Endothelial cell of umbilical vein (primary cell): ENCODE measurements at regions not wholly inside any gene's neighbourhood (a gene's known extent, or its start where the extent isn't known, plus 50 kb on each side); places are given as distances from the start of the nearest gene placed in this dataset.

Experiments used
- BruUV-seq: library from RNA; stranded (reverse); fragments of 400-500 nt; replicated peaks from 2 replicates; lab custom pipeline; 2021; lab: Mats Ljungman, UMichigan
- CTCF ChIA-PET: fragments of 300-600, 350-600 bp; sonication (Branson Sonifier 250); formaldehyde crosslinking; loops from one replicate; lab custom pipeline; 2021; ENCODE audit warnings: antibody characterized with exemption, inconsistent platforms; lab: Charles Lee
- POLR2A ChIA-PET: fragments of 300-600, 350-600 bp; sonication (Branson Sonifier 250); formaldehyde crosslinking; loops from one replicate; lab custom pipeline; 2021; ENCODE audit warnings: antibody characterized with exemption, inconsistent platforms; lab: Charles Lee
- DNase-seq: peaks from one replicate; pipeline ENCODE4 v3.0.0-alpha.2; 2011; ENCODE audit warnings: low read depth, low spot score
- FAIRE-seq: peaks from 2 replicates; lab custom pipeline; 2011; peaks lifted over from hg19 to GRCh38; lab: Jason Lieb, UNC
- H2AFZ ChIP-seq: 2 replicates; pipeline ENCODE4 v1.6.0; 2012; ENCODE audit warnings: low read depth, low read length, control low read depth, inconsistent platforms
- H3K27ac ChIP-seq: 2 replicates; pipeline ENCODE4 v1.5.1; 2011; ENCODE audit warnings: low read depth, mild to moderate bottlenecking, control low read depth, low read length, moderate library complexity; ENCODE audit not compliant: insufficient read depth
- H3K27me3 ChIP-seq, 2 experiments: 2 replicates each; pipeline versions ENCODE4 v1.6.0 to v1.6.1; 2011; ENCODE audit warnings: low read length in 2 of 2, mixed read lengths in 1 of 2; ENCODE audit not compliant: control insufficient read depth in 2 of 2, insufficient read depth in 2 of 2
- H3K36me3 ChIP-seq, 2 experiments: 2 replicates in 1 of 2; 3 replicates in 1 of 2; pipeline ENCODE4 v1.5.1; 2011; ENCODE audit warnings: low read length in 2 of 2, mild to moderate bottlenecking in 1 of 2, moderate library complexity in 1 of 2; ENCODE audit not compliant: control insufficient read depth in 2 of 2, insufficient read depth in 2 of 2; ENCODE audit errors: extremely low read depth in 1 of 2
- H3K4me1 ChIP-seq: 3 replicates; pipeline ENCODE4 v1.5.1; 2011; ENCODE audit warnings: mild to moderate bottlenecking, low read length; ENCODE audit not compliant: control insufficient read depth, insufficient read depth; ENCODE audit errors: extremely low read depth
- H3K4me2 ChIP-seq: 2 replicates; pipeline ENCODE4 v1.6.1; 2011; ENCODE audit warnings: low read length, control low read depth, mixed read lengths; ENCODE audit not compliant: insufficient read depth
- H3K4me3 ChIP-seq, 3 experiments: fragments of 200-600 bp in 1 of 3; sonication (generic), shearing (Covaris generic) in 1 of 3; replicated peaks in 1 of 3; 2 replicates each; pipeline ENCODE4 v1.5.1; 2011 to 2016; ENCODE audit warnings: control low read depth in 3 of 3, low read length in 3 of 3, mild to moderate bottlenecking in 2 of 3, inconsistent platforms in 1 of 3, low read depth in 1 of 3, moderate library complexity in 1 of 3; ENCODE audit not compliant: insufficient read depth in 1 of 3
- H3K79me2 ChIP-seq: 2 replicates; pipeline ENCODE4 v1.6.0; 2012; ENCODE audit warnings: low read length, inconsistent platforms; ENCODE audit not compliant: control insufficient read depth, insufficient read depth
- H3K9ac ChIP-seq: replicated peaks from 2 replicates; pipeline ENCODE3; 2011; ENCODE audit warnings: low read length, control low read depth; ENCODE audit not compliant: insufficient read depth; ENCODE audit errors: extremely low read depth
- H3K9me1 ChIP-seq: replicated peaks from 3 replicates; pipeline ENCODE4 v1.6.0; 2011; ENCODE audit warnings: mild to moderate bottlenecking, low read length; ENCODE audit not compliant: control insufficient read depth, insufficient read depth; ENCODE audit errors: extremely low read depth
- H3K9me3 ChIP-seq: replicated peaks from 2 replicates; pipeline ENCODE4 v1.5.1; 2012; ENCODE audit warnings: low read length, inconsistent platforms; ENCODE audit not compliant: control insufficient read depth, insufficient read depth
- H4K20me1 ChIP-seq: replicated peaks from 2 replicates; pipeline ENCODE3; 2011; ENCODE audit warnings: mild to moderate bottlenecking, low read length; ENCODE audit not compliant: control insufficient read depth, insufficient read depth; ENCODE audit errors: extremely low read depth
- EZH2 ChIP-seq: IDR thresholded peaks from 2 replicates; pipeline ENCODE4 v1.6.1; 2012; ENCODE audit warnings: borderline replicate concordance, low read depth, mild to moderate bottlenecking, moderate library complexity, low read length, inconsistent platforms; ENCODE audit not compliant: severe bottlenecking
- FOS ChIP-seq: IDR thresholded peaks from 2 replicates; pipeline ENCODE4 v1.6.1; 2011; ENCODE audit warnings: mild to moderate bottlenecking, low read length, moderate library complexity, borderline replicate concordance; ENCODE audit not compliant: insufficient read depth
- GATA2 ChIP-seq: IDR thresholded peaks from 2 replicates; pipeline ENCODE4 v1.7.0; 2011; ENCODE audit warnings: low read depth, mild to moderate bottlenecking, moderate library complexity, mixed read lengths, low read length; ENCODE audit not compliant: insufficient read length, insufficient read depth
- JUN ChIP-seq: IDR thresholded peaks from 2 replicates; pipeline ENCODE4 v1.6.1; 2011; ENCODE audit warnings: borderline replicate concordance, low read depth; ENCODE audit not compliant: insufficient read length, insufficient read depth
- MYC ChIP-seq: IDR thresholded peaks from one replicate; pipeline ENCODE4 v1.6.1; 2011; ENCODE audit warnings: mild to moderate bottlenecking, low read depth, low read length
- POLR2A ChIP-seq: IDR thresholded peaks from 2 replicates; pipeline ENCODE4 v1.6.1; 2012; ENCODE audit warnings: low read depth, mild to moderate bottlenecking, control low read depth, low read length
- POLR2AphosphoS5 ChIP-seq: IDR thresholded peaks from 2 replicates; pipeline ENCODE4 v1.6.1; 2012; ENCODE audit warnings: low read depth, mild to moderate bottlenecking, control low read depth, low read length, moderate library complexity; ENCODE audit not compliant: insufficient read depth
- dilution Hi-C: fragments of 300-500 bp; cut with MboI; formaldehyde crosslinking; loops from one replicate; pipeline ENCODE4 v1.15.0; 2019; ENCODE audit warnings: low sequenced_read_pairs; ENCODE audit not compliant: extremely low pct_ligation_motif_present
- intact Hi-C: fragments of 100-400 bp; cut with micrococcal nuclease; formaldehyde crosslinking; loops from one replicate; pipeline ENCODE4 v1.10.0; 2022
- TF ChIP-seq, protein P1 (sequence below): IDR thresholded peaks from 2 replicates; pipeline ENCODE4 v1.6.1; 2011; ENCODE audit not compliant: insufficient read depth, insufficient read length
- TF ChIP-seq, protein P2 (sequence below), 2 donors: IDR thresholded peaks; 1 replicate in 1 of 2; 2 replicates in 1 of 2; pipeline ENCODE4 v1.5.1; 2011; ENCODE audit warnings: low read length in 2 of 2, mild to moderate bottlenecking in 2 of 2, moderate library complexity in 2 of 2, control low read depth in 1 of 2, inconsistent platforms in 1 of 2, low read depth in 1 of 2; ENCODE audit not compliant: insufficient read depth in 1 of 2; ENCODE audit errors: extremely low read depth in 1 of 2

DNA sequence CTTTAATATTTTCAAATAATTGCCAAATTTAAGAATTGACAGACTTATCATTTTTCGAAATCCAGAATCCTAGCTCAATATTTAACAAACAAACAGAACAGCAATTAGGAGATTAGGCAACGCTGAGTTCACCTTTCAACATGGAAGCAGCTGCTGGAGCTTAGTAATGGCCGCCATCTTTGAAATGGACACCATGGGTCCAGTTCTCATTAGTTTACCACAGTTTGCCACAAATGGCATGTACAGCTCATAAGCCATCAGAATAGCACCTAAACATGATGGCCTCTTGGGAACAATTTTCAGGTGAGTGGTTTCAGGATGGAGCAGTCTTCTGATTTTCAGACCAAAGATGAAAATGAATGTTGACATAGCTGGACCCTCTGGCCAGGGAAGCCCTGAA, 313.6 kb upstream of the OBI1 start:
- CTCF ChIA-PET, result interaction anchor here (1.6 to 2.7 kb wide), 3 partner anchors 731 to 842 kb away, joined by 3 to 10 read pairs (median 4); no protein-coding TSS in a partner anchor
- H3K9ac ChIP-seq, result no peak overlapping the region
- no TSS peak for BruUV-seq
- TF ChIP-seq FOS, result no peak
- no peak overlapping the region for H3K4me2 ChIP-seq
- POLR2A ChIA-PET, result no interaction called here
- H3K27me3 ChIP-seq, result no peaks in the 10 kb centered on the region
- intact Hi-C loops (loop anchor here (10.0 kb wide), 2 partner anchors 572 to 1198 kb away; no protein-coding TSS in a partner anchor), dilution Hi-C loops (no loop called here)
- H3K9me1 ChIP-seq, result no peaks in the 10 kb centered on the region
- no peak for DNase-seq
- H3K79me2 ChIP-seq, result no peaks in the 10 kb centered on the region
- FAIRE-seq, result no peak
- no peak overlapping the region for H3K4me3 ChIP-seq
- H3K4me1 ChIP-seq, result no peaks in the 10 kb centered on the region
- H3K36me3 ChIP-seq, result no peaks in the 10 kb centered on the region
- H3K9me3 ChIP-seq, result no peaks in the 10 kb centered on the region
- H3K27ac ChIP-seq, result no peak overlapping the region
- H2AFZ ChIP-seq, result no peak overlapping the region
- no peaks in the 10 kb centered on the region for H4K20me1 ChIP-seq

DNA sequence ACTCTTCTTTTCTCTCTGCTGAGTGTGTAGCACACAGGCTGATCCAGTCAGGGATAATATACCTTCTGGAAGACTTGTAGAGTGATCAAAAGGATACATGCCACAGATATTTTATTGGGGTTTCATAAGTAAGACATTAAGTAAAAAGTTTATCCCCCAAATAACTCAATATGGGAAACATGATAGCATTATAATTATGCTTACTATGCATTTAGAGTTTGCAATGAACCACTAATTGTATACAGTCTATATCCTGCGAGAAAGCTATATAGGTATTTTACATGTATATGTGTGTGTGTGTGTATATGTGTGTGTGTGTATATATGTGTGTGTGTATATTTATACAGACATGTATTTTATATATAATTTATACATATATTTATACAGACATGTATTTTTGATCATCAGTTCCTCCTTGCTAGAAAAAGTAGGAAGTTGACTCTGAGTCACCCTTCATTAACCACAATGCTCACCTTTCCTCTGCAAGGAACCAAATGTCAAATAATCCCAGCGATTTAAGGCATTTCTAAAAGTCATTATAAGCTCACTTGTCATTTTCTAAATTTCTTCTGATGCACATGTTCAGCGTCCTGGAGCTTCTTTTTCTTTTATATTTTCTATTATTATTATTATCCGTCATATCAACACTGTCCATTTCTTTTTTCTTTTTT, 312.5 kb upstream of the OBI1 start:
- no peaks in the 10 kb centered on the region for H3K9me1 ChIP-seq
- BruUV-seq, result no TSS peak
- H3K4me1 ChIP-seq, result no peaks in the 10 kb centered on the region
- DNase-seq (no peak), FAIRE-seq (no peak)
- ChIA-PET CTCF (interaction anchor here (1.2 to 2.7 kb wide), 2 partner anchors 730 to 834 kb away, joined by 3 to 10 read pairs; no protein-coding TSS in a partner anchor), POLR2A (interaction anchor here (0.6 kb wide), 1 partner anchor 1161 kb away, joined by 5 read pairs; no protein-coding TSS in a partner anchor)
- no peak overlapping the region for H3K27ac ChIP-seq
- H3K79me2 ChIP-seq, result no peaks in the 10 kb centered on the region
- intact Hi-C loops (loop anchor here (10.0 kb wide), 2 partner anchors 573 to 1197 kb away; no protein-coding TSS in a partner anchor), dilution Hi-C loops (no loop called here)
- no peak for TF ChIP-seq EZH2
- TF ChIP-seq MYC, result no peak
- no peak for TF ChIP-seq JUN
- TF ChIP-seq POLR2A, result no peak
- no peak for TF ChIP-seq GATA2
- no peak for TF ChIP-seq POLR2AphosphoS5
- TF ChIP-seq, protein P1, sequence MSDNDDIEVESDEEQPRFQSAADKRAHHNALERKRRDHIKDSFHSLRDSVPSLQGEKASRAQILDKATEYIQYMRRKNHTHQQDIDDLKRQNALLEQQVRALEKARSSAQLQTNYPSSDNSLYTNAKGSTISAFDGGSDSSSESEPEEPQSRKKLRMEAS, result no peak
- no peak for TF ChIP-seq FOS
- TF ChIP-seq, protein P2, sequence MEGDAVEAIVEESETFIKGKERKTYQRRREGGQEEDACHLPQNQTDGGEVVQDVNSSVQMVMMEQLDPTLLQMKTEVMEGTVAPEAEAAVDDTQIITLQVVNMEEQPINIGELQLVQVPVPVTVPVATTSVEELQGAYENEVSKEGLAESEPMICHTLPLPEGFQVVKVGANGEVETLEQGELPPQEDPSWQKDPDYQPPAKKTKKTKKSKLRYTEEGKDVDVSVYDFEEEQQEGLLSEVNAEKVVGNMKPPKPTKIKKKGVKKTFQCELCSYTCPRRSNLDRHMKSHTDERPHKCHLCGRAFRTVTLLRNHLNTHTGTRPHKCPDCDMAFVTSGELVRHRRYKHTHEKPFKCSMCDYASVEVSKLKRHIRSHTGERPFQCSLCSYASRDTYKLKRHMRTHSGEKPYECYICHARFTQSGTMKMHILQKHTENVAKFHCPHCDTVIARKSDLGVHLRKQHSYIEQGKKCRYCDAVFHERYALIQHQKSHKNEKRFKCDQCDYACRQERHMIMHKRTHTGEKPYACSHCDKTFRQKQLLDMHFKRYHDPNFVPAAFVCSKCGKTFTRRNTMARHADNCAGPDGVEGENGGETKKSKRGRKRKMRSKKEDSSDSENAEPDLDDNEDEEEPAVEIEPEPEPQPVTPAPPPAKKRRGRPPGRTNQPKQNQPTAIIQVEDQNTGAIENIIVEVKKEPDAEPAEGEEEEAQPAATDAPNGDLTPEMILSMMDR (IDR thresholded peaks at IDR 0.05; ENCODE audit: extremely low read depth in 1 of 2, insufficient read depth in 1 of 2, low read depth in 1 of 2, low read length in 2 of 2), result no peak
- no peaks in the 10 kb centered on the region for H4K20me1 ChIP-seq
- H2AFZ ChIP-seq, result no peak overlapping the region
- H3K9me3 ChIP-seq, result no peaks in the 10 kb centered on the region
- no peak overlapping the region for H3K4me3 ChIP-seq
- no peak overlapping the region for H3K4me2 ChIP-seq
- H3K36me3 ChIP-seq, result no peaks in the 10 kb centered on the region
- no peak overlapping the region for H3K9ac ChIP-seq
- H3K27me3 ChIP-seq, result no peaks in the 10 kb centered on the region
